ENCODE measurements at regions not wholly inside any gene's neighbourhood (a gene's known extent, or its start where the extent isn't known, plus 50 kb on each side); places are given as distances from the start of the nearest gene placed in this dataset.

GRCh38 chr5:175257128-175257846 lies 186.7 kb downstream of the DRD1 start:
- TF ChIP-seq EZH2phosphoT487 (IDR thresholded peaks at IDR 0.05; ENCODE audit: insufficient read depth, low read depth) = no peak
- no peak for TF ChIP-seq EZH2 (IDR thresholded peaks at IDR 0.05; ENCODE audit: insufficient read depth, poor library complexity, severe bottlenecking)
